Activated CD4-positive, alpha-beta T cell treated with anti-CD3 and anti-CD28 coated beads, Interleukin-2, amount 50 U/mL, for 24 hours (primary cell): ENCODE measurements at regions not wholly inside any gene's neighbourhood (a gene's known extent, or its start where the extent isn't known, plus 50 kb on each side); places are given as distances from the start of the nearest gene placed in this dataset.
"Not testable (repeated sequence)": the region's sequence is repeated elsewhere in the genome, so short reads cannot be mapped to it uniquely, and the experiment has no call there.

Experiments
- DNase-seq, 2 donors: peaks; one replicate each; pipeline ENCODE4 v3.0.0-alpha.2; 2020; ENCODE audit warnings: low read depth in 1 of 2, low spot score in 1 of 2

DNA sequence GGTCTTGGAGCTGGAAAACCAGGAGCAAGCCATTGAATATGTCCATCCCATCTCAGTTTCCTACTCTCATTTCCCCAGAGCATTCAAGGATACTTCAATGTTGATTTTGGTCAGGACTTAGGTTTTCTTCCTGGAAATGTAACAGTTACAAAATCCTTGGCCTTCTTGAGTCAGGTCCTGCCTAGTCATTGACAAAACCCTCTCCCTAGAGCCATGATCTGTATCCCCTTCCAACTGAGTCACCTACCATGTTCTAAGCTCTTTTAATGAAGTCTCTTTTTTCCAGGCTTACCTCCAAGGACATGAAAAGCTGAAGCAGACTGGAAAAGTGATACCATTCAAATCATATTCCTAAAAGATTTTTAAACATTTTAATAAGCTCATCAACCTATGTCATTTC, 549.2 kb downstream of the GALC start:
- no peak for DNase-seq

DNA sequence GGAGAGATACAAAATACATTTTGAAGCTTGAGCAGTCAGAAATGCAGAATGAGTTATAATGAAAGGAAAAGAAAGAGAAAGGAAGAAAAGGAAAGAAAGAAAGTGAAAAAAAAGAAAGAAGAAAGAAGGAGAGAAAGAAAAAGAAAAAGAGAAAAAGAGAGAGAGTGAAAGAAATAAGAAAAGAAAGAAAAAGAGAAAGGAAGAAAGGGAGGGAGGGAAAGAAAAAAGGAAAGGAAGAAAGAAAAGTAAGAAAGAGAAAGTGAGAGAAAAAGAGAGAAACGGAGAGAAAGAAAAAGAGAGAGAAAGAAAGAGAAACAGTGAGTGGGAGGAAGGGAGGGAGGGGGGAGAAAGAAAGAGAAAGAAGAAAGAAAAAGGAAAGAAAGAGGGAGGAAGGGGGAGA, 549.9 kb downstream of the GALC start:
- no peak for DNase-seq

DNA sequence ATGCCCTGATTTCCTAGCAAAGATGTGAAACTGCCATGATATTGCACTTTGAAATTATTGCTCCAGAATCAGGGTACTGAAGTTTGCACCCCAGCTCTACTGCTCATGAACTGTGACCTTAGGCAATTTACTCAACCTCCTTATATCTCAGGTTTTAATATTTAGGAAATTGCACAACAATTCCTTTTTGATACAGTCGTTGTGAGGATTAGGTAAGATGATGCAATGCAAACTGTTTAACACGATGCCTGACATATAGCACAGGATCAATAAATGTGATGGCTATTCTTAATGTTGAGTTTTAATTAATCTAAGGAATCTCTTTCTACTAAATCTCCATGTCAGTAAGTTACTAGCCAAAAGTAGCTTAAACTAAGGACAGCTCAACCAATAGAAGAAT, 555.8 kb downstream of the GALC start:
- no peak for DNase-seq

DNA sequence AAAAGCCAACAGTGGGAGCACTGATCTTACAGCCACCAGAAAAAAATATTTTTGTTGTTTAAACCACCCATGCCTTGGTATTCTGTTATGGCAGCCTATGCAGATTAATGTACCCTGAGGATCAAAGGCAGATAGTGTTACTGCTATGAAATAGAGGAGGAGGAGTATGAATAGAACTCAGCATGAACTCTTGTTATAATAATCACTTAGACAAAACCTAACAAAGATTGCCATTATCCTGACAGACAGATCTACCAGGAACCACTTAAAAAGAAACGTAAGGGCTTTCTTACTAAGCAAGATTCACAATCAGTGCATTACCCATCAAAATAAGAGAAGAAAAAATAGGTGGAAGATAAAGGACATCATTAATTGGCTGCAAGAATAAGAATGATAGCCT, 558.3 kb downstream of the GALC start:
- no peak for DNase-seq

DNA sequence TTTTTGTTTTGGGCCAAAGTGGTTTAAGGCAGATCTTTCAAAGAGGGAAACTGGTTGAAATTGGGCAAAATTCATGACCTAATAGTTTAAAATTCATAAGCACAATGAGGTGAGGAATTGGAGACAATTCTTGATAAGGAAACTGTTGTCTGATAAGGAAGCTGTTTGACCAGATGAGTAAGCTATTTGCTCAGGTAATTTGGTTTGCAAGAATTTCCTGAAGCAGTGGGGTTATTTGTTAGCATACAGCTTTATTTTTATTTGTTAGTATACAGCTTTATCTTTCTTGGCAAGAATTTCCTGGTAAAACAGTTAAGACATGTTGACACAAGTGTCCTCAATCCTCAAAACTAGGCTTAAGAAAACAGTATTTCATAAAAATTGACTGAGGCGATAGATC, 559.0 kb downstream of the GALC start:
- DNase-seq: no peak

DNA sequence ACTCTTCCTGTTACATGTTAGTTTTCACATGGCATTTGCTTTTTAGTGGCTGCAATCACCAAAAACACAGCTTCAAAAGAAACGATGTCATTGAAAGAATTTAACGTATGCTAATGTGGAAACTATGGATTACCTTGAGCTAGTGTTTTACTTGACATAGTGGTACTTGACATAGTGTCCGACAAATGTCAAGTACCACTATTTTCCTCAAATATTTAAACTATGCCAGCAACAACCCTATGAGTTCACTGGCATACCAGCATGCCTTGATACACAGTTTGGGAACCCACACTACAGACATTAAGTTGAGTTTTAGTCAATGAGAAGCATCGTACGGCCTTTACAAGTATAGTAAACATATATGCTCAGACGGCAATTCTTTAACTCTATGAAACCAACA, 560.3 kb downstream of the GALC start:
- no peak for DNase-seq

DNA sequence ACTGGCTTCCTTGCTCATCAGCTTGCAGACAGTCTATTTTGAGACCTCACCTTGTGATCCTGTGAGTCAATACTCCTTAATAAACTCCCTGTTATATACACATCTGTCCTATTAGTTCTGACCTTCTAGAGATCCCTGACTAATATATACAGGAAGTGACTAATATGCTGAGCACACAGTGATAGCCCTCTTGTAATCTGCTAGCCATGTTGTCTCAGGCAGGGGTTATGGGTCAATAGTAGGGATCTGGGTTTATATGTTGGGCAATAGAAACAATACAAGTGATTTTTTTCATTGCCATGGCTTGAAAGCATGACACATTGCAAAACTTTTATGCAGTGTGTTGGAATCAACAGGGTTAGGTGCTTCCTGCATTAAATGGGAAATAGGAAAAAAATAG, 562.2 kb downstream of the GALC start:
- DNase-seq: no peak

DNA sequence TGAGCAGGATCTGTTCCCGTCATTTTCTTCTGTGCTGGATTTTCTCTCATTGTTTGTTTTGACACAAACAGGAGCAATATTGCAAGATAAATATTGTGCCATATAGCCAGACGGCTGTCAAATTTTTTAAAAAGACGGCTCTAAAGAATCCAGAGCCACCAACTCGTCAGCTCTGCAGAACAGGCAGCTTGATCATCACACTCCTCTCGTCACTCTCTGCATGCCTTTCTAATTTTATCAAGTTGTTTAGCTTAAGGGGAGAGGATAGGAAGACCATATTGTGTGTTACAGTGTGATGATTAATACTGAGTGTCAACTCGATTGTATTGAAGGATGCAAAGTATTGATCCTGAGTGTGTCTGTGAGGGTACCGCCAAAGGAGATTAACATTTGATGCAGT, 562.8 kb downstream of the GALC start:
- DNase-seq: no peak

DNA sequence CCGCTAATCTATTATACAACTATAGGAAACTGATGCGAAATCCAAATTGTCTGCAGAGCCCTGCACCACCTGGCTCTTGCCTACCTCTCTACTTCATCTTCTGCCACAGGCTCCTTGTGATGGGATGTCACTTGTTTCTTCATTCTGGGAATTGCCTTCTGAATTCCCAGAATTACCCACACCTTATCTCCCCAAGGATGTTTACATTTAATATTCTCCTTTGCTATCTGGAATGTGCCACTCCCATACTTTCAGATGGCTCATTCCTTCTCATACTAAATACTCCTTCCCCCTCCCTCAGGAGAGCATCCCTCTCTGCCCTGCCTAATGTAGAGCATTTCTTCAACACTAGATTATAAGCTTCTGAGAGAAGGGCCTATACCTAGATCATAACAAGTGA, 573.1 kb downstream of the GALC start:
- no peak for DNase-seq

DNA sequence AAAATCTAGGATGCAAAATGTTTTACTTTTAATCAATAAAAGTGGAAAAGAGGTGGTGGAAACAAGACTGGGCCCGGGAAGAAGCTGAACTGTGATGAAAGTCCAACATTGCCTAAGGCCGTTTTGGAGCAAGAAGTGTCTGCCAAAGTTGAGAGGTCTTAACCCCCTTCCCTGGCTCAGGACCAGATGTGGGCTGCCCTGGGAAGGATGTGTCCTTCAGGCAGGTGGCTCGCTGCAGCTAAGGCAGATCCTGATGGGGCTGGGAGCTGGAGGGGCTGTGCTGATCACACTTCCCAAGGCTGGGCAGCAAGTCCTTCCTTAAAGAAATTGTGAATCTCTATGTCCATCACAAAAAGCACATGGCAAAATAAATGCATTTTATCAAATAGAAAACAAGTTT, 581.6 kb downstream of the GALC start:
- DNase-seq: no peak

DNA sequence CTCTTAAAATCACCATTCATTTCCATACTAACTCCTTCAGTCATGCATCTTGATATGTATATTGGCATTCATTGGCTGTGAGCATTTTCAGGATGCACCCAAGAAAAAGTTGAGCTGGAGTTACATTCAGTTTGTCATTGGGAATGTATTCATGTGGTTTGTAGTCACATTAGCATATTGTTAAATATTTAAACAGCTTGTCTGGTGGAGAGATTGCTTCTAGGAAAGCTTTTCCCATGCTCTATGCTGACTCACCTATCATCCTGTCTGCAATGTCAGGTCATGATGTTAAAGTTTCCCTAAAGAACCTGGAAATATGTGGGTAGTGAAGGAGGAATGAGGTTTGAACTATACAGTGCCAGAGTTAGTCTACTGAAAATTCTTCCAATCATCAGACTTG, 583.6 kb downstream of the GALC start:
- no peak for DNase-seq

DNA sequence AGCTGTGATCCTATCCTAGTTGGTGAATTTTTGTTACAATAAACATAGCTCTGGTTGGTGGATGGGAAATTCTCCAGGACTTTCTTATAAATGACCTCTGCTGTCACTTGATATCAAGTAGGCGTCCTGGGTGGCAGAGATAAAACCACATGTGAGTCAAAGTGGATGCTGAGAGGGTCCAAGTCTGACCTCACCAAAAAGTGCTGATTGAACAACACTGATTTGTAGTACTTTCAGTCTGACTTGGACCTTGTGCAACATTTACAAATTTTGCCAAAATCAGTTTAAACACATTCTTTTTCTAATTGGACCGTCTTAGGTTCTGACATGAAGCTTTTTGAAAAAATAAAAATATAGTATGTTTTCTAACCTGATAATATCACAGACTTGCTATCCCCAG, 585.6 kb downstream of the GALC start:
- DNase-seq: no peak

DNA sequence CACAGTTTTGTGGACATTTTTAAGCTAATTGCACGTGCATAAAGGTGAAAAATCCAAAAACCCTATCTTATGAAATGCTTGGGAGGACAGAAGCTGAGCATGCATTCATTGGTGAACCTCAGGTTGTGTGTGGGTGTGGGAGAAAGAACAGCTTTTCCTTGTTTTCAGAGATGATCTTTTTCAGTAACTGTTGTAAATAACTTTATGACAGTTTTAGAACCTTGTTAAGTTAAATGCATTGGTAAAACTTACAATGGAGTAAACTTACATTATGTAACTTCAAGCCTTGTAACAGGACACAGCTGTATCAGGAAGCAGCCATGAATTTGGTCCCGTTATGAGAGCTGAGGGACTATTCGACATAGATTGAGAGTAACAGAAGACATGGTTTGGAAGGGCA, 587.4 kb downstream of the GALC start:
- DNase-seq: no peak

DNA sequence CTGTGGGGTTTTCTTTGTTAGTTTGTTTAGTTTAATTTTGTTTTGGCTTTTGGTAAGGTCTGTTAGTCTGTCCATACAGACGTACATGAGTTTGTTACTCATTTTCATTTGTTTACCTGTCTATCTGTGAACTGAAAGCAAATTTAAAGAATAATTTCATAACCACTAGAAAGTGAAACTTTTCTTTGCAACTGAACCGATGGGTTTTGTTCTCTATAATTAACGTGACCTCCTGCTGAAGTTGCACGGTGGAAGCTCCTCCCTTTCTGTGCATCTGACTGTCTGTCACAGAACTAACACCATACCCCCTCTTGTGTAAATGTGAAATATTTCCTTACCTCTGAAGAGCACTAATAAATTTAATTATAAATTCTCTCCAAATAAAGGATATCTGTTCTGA, 595.5 kb downstream of the GALC start:
- no peak for DNase-seq

DNA sequence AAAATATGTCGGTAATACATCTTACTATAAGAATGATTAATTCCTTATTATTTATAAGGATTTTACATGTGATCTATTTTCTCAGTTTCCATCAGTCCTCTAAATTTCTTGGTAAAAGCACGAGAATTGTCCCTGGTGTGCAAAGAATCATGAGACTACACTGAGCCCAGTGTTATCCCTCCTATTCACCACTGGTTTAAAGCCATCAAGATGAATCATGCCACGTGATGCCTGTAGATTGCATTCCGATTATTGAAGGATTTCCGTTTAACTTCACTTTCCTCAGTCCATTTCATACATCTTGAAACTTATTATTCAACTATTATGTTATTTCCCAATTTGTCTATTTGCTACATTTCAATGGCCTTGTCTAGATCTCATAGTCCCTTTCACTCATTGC, 601.9 kb downstream of the GALC start:
- no peak for DNase-seq

DNA sequence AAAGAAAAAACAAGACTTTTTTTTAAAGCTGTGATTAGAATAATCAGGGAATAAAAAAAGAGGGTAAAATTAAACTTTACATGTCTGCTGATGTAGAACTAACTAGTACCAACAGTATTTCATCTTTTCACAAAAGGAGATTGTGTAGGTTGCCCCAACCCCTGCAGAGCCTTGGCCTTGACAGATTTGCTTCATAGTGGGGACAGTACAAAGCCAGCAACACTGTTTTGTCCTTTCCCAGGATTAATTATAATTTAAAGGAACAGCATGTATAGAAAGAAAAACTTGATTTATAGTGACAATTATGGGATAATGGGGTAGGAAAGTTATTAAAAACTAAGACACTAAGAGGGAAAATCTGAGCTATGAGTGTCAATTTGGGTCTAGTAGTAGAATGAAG, 604.0 kb downstream of the GALC start:
- DNase-seq: no peak

DNA sequence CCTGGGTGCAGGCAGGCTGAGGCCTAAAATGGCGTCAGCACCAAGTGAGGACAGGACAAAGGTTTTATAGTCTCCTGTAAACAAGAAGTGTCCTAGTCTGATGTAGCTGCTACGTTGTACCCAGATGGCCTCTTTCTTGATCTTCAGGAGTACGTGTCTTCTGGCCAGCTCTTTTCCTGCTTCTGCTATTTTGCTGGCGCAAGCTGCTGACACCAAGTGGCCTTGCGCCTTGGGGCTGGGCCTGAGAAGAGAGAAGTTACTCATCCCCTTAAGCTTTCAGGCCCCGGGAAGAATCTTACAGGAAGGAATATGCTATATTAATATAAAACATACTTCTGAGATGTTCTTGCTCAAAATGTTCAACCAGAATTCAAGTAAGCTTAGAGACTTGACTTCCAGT, 605.2 kb downstream of the GALC start:
- no peak for DNase-seq

DNA sequence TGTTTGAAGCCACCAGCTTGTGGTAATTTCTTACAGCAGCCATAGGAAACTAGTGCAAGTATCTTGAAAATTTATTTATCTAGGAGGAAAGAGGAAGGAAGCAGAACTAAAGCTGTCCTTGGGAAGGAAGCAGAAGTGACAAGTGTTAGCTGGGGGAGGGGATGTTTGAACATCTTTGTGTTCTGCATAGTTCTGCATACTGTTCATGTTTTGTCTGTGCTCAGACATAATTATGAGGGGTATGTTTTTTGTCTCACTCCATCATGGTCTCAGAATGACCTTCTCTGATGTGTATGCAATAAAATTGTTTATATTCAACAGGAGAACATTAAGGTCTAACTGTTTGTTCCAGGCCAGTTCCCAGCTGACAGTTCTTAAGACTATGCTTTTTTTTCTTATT, 606.5 kb downstream of the GALC start:
- no peak for DNase-seq

DNA sequence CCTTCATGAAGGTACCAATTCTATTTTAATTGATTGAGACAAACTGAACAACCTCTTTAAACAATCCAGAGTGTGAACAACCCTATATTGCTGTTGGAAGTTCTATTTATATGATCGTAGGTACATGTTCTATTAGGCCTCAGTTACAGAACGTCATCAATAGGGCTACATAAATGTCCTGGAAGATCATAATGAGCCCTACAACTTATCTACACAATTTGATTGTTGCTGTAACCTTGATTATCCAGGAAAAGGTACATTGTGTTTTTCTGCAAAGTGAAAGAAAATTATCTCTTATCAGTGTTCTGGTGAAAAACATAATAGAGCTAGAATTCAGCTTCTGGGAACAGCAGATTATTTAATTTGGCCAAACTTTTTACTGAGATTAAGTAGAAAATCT, 612.9 kb downstream of the GALC start:
- no peak for DNase-seq

DNA sequence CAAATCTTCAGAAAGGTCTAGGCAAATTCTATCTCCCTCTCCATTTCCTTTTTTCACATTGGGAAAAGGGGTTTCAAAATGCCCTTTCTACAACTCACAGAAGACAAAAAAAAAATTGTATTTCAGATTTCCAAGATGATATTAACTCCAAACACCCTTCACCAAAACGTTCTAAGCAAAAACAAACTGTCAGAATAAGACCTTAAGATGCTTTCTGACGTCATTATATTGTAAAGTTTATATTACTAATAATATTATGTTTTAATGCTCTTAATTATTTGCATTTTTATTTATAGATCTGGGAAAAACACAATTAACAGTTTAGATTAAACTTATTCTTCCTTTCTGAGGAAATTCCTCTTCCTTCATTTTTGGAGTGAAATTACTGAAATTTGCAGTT, 624.2 kb downstream of the GALC start:
- no peak for DNase-seq

DNA sequence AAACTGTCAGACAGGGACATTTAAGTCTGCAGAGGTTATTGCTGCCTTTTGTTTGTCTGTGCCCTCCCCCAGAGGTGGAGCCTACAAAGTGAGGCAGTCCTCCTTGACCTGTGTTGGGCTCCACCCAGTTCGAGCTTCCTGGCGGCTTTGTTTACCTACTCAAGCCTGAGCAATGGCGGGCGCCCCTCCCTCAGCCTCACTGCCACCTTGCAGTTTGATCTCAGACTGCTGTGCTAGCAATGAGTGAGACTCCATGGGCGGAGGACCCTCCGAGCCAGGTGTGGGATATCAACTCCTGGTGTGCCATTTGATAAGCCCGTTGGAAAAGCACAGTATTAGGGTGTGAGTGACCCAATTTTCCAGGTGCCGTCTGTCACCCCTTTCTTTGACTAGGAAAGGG, 632.7 kb downstream of the GALC start:
- DNase-seq: not testable (repeated sequence)

DNA sequence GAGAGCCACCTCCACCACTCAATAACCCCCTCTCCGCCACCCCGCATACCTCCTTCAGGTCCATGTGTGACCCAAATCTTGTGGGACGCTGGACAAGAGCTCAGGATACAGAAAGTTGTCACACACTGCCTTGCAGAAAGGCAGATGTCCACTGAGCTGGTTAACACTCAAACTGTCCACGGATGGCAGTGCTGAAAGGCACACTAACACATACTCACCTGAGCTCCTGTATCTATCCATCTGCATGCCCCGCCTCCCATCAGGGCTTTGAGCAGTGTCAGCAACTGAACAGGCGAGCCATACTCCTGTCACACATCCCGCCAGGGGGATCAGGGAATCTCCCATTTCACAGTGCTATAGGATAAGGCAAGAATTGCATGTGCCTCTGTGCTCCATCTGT, 642.0 kb downstream of the GALC start:
- DNase-seq: no peak

DNA sequence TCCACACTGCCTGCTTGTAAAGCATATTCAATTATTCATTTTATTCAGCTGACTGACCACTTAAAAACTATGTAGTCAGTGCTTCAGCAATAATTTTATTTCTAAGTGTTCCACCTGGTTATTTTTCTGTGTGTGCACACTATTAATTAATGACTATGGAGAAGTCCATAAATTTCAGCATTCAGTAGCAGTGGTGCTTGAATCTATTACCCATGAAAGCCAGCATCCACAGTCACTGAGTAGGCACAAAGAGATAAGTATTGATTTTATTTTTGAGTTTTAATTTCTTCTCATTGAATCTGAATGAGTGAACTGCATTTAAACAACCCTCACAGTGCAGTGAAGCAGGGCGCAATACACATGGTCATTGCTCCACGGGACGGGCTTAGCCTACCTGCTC, 643.1 kb downstream of the GALC start:
- no peak for DNase-seq

DNA sequence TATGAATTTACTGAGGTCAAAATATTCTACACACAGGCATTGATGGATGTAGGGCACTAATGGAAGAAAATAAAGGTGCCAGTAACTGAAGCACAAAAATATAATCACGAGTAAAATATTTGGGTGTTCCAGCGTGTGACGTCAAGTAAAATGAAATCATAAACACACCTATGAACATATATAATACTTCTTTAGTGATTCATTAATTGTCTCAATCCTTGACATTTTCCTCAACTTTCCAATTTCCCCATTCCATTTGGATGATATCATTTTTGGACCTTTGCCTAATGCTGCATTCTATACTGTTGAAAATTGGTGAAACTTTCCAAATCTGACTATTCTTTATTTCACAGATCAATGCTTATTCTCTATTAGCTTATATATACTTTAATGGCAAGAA, 649.3 kb downstream of the GALC start:
- no peak for DNase-seq
